MCF 10A (cell line): ENCODE measurements at regions not wholly inside any gene's neighbourhood (a gene's known extent, or its start where the extent isn't known, plus 50 kb on each side); places are given as distances from the start of the nearest gene placed in this dataset.

Experiments
- BruUV-seq: library from RNA; stranded (reverse); fragments of 400-500 nt; replicated peaks from 2 replicates; lab custom pipeline; 2021; lab: Mats Ljungman, UMichigan
- CTCF ChIA-PET: fragments of 300-600 bp; sonication (Branson Sonifier 250); formaldehyde crosslinking; extraction: SDS; loops from one replicate; lab custom pipeline; 2021; ENCODE audit warnings: antibody characterized with exemption, inconsistent platforms; lab: Yijun Ruan, JAX
- POLR2A ChIA-PET: fragments of 300-600, 350-650 bp; sonication (Branson Sonifier 250); formaldehyde crosslinking; extraction: SDS; loops from one replicate; lab custom pipeline; 2020; ENCODE audit warnings: antibody characterized with exemption, inconsistent platforms; lab: Yijun Ruan, JAX
- DNase-seq: peaks from one replicate; pipeline ENCODE4 v3.0.0-alpha.2; 2018; ENCODE audit not compliant: unreplicated experiment
- H3K27ac Mint-ChIP-seq: one replicate; pipeline ENCODE4 v1.8.0; 2022; ENCODE audit warnings: mild to moderate bottlenecking, low read depth, mixed read lengths; ENCODE audit not compliant: unreplicated experiment
- H3K27me3 Mint-ChIP-seq: one replicate; pipeline ENCODE4 v1.8.0; 2022; ENCODE audit warnings: mixed read lengths; ENCODE audit not compliant: insufficient read depth, unreplicated experiment
- H3K36me3 Mint-ChIP-seq: one replicate; pipeline ENCODE4 v1.8.0; 2022; ENCODE audit warnings: mild to moderate bottlenecking, moderate library complexity, mixed read lengths; ENCODE audit not compliant: insufficient read depth, unreplicated experiment
- H3K4me1 Mint-ChIP-seq: one replicate; pipeline ENCODE4 v1.8.0; 2022; ENCODE audit warnings: mixed read lengths; ENCODE audit not compliant: insufficient read depth, unreplicated experiment
- H3K4me3 Mint-ChIP-seq: one replicate; pipeline ENCODE4 v1.8.0; 2022; ENCODE audit warnings: mild to moderate bottlenecking, moderate library complexity, mixed read lengths; ENCODE audit not compliant: unreplicated experiment
- H3K9me3 Mint-ChIP-seq: one replicate; pipeline ENCODE4 v1.8.0; 2022; ENCODE audit warnings: mixed read lengths; ENCODE audit not compliant: unreplicated experiment
- CTCF ChIP-seq: fragments of 200-600 bp; IDR thresholded peaks from one replicate; pipeline ENCODE4 v1.8.0; 2022; ENCODE audit warnings: antibody characterized with exemption, mild to moderate bottlenecking; ENCODE audit not compliant: unreplicated experiment
- intact Hi-C: fragments of 100-400 bp; cut with micrococcal nuclease; formaldehyde crosslinking; loops from 2 replicates; pipeline ENCODE4 v1.14.1; 2022

GRCh38 chr18:2310886-2311285 is 260.4 kb downstream of the METTL4 start:
- H3K27ac Mint-ChIP-seq = no peak overlapping the region
- ChIA-PET POLR2A (interaction anchor here (0.6 to 1.8 kb wide), 2 partner anchors 10 to 162 kb away, joined by 3 to 4 read pairs; no protein-coding TSS in a partner anchor), CTCF (interaction anchor here (0.6 to 1.2 kb wide), 2 partner anchors 23 to 57 kb away, joined by 3 read pairs; no protein-coding TSS in a partner anchor)
- BruUV-seq = no TSS peak
- H3K4me3 Mint-ChIP-seq = no peak overlapping the region
- H3K36me3 Mint-ChIP-seq = no peaks in the 10 kb centered on the region
- no peaks in the 10 kb centered on the region for H3K27me3 Mint-ChIP-seq
- no peaks in the 10 kb centered on the region for H3K9me3 Mint-ChIP-seq
- peaks cover 8% of the 10 kb centered on the region for H3K4me1 Mint-ChIP-seq
- intact Hi-C loops = no loop called here
- no peak for DNase-seq
- TF ChIP-seq CTCF = no peak

- BruUV-seq = no TSS peak
- H3K27me3 Mint-ChIP-seq = no peaks in the 10 kb centered on the region
Observed at GRCh38 chr18:2312440-2312839, 258.9 kb downstream of the METTL4 start.

GRCh38 chr18:2313332-2313731 is 258.0 kb downstream of the METTL4 start:
- Mint-ChIP-seq H3K4me3 (no peak overlapping the region), H3K9me3 (no peaks in the 10 kb centered on the region), H3K27ac (no peak overlapping the region), H3K27me3 (no peaks in the 10 kb centered on the region), H3K36me3 (no peaks in the 10 kb centered on the region), H3K4me1 (no peaks in the 10 kb centered on the region)
- BruUV-seq = no TSS peak
- intact Hi-C loops = no loop called here
- no peak for TF ChIP-seq CTCF
- DNase-seq = no peak
- ChIA-PET CTCF (no interaction called here), POLR2A (interaction anchor here (1.2 kb wide), 2 partner anchors 9 to 12 kb away, joined by 3 to 4 read pairs; no protein-coding TSS in a partner anchor)

More at GRCh38 chr18:2312440-2312839, 258.9 kb downstream of the METTL4 start:
- ChIA-PET CTCF (no interaction called here), POLR2A (no interaction called here)
- H3K36me3 Mint-ChIP-seq = no peaks in the 10 kb centered on the region
- DNase-seq = no peak
- no peak for TF ChIP-seq CTCF
- intact Hi-C loops = no loop called here
- H3K4me1 Mint-ChIP-seq = no peaks in the 10 kb centered on the region
- H3K27ac Mint-ChIP-seq = no peak overlapping the region
- no peaks in the 10 kb centered on the region for H3K9me3 Mint-ChIP-seq
- no peak overlapping the region for H3K4me3 Mint-ChIP-seq

- DNase-seq = no peak
- H3K27me3 Mint-ChIP-seq = no peaks in the 10 kb centered on the region
- H3K4me1 Mint-ChIP-seq = no peaks in the 10 kb centered on the region
- H3K9me3 Mint-ChIP-seq = peaks cover 7% of the 10 kb centered on the region
- no peaks in the 10 kb centered on the region for H3K36me3 Mint-ChIP-seq
- BruUV-seq = no TSS peak
- no peak for TF ChIP-seq CTCF
- ChIA-PET CTCF (no interaction called here), POLR2A (no interaction called here)
- H3K27ac Mint-ChIP-seq = peak overlapping the region; percentile 27
- H3K4me3 Mint-ChIP-seq = no peak overlapping the region
- intact Hi-C loops = no loop called here
Observed at GRCh38 chr18:2316082-2316750, 255.1 kb downstream of the METTL4 start.
